ENCODE measurements at regions not wholly inside any gene's neighbourhood (a gene's known extent, or its start where the extent isn't known, plus 50 kb on each side); places are given as distances from the start of the nearest gene placed in this dataset.

DNA sequence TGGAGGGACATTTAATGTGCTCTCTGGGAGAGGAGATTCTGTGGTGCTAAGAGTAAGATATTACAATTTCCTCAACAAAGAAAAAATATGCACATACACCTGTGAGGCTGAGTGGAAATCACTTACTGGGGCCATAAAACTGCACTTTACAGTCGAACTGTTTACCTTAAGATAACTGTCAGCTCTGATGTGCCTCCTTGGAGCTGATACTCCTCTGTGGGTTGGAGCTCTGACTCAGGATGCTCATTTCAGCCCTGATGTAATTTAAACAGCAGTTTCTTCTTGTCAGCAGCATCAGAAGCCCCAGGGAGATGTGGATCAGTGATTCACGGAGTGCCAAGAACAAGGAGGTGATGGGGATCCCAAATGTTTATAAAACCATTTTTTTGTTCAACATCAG is 241.9 kb upstream of the SFRP2 start:
- Mint-ChIP-seq H3K9me3 (peaks cover 0 to 8% (median 5%) of the 10 kb centered on the region in 7 donors), H3K4me1 (no peaks in the 10 kb centered on the region), H3K4me3 (no peak overlapping the region), H3K27me3 (ENCODE audit: low read depth in 3 of 3) (peaks cover 3 to 8% (median 6%) of the 10 kb centered on the region in 3 donors), H3K36me3 (no peaks in the 10 kb centered on the region), H3K27ac (no peak overlapping the region)
- Histone ChIP-seq H3K4me1 (ENCODE audit: control insufficient read depth in 1 of 2, insufficient read depth in 2 of 2, low read length in 2 of 2) (no peaks in the 10 kb centered on the region), H3K36me3 (replicated peaks in 1 of 2; ENCODE audit: control insufficient read depth in 1 of 2, insufficient read depth in 2 of 2, low read length in 2 of 2) (no peaks in the 10 kb centered on the region), H3K79me2 (ENCODE audit: insufficient read depth, low read length) (no peaks in the 10 kb centered on the region), H2AFZ (ENCODE audit: insufficient read depth, low read depth, low read length, poor library complexity, severe bottlenecking) (no peak overlapping the region), H3K27ac (ENCODE audit: low read depth in 1 of 2, low read length in 2 of 2) (no peak overlapping the region), H3K9me3 (replicated peaks in 1 of 2; ENCODE audit: control insufficient read depth in 1 of 2, insufficient read depth in 1 of 2, low read length in 2 of 2) (peaks cover 0 to 2% of the 10 kb centered on the region in 2 donors), H4K20me1 (ENCODE audit: insufficient read depth, low read length) (no peaks in the 10 kb centered on the region), H3K9ac (ENCODE audit: insufficient read depth, low read length, poor library complexity, severe bottlenecking) (no peak overlapping the region), H3K4me2 (replicated peaks; ENCODE audit: extremely low read depth, low read length, poor library complexity, severe bottlenecking) (no peak overlapping the region), H3K27me3 (ENCODE audit: control insufficient read depth in 2 of 2, insufficient read depth in 2 of 2, low read length in 2 of 2) (no peaks in the 10 kb centered on the region), H3K4me3 (replicated peaks in 1 of 3; ENCODE audit: low read depth in 2 of 3, low read length in 3 of 3) (no peak overlapping the region)
- no peak for DNase-seq
- WGBS (ENCODE audit: insufficient coverage), result 27% methylated on average over 1 of the region's 2 CpGs
- no peak for TF ChIP-seq CTCF (IDR thresholded peaks at IDR 0.05)
- intact Hi-C loops (cut with micrococcal nuclease), result no loop called here

DNA sequence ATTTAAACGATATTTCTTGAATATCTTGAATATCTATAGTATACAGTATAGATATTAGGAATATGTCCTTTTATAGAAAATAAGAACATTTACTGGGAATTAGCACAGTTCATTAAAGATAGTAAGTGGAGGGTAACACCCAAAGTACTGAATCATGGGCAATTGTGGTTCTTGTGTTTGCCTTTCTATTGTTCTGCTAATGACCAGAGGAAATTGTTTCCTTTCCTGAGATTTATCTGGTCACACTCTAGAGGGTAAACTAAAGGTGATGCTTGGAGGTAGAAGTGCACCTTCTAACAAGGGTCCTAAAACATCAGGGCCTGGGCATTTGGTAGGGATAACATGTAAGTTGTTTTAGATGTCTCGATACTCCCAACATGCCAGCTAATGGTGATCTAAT is 241.3 kb upstream of the SFRP2 start:
- intact Hi-C loops (cut with micrococcal nuclease), result no loop called here
- Histone ChIP-seq H3K4me2 (replicated peaks; ENCODE audit: extremely low read depth, low read length, poor library complexity, severe bottlenecking) (no peak overlapping the region), H3K27me3 (ENCODE audit: control insufficient read depth in 2 of 2, insufficient read depth in 2 of 2, low read length in 2 of 2) (no peaks in the 10 kb centered on the region), H3K4me3 (replicated peaks in 1 of 3; ENCODE audit: low read depth in 2 of 3, low read length in 3 of 3) (no peak overlapping the region), H3K27ac (ENCODE audit: low read depth in 1 of 2, low read length in 2 of 2) (no peak overlapping the region), H3K9me3 (replicated peaks in 1 of 2; ENCODE audit: control insufficient read depth in 1 of 2, insufficient read depth in 1 of 2, low read length in 2 of 2) (peaks cover 0 to 2% of the 10 kb centered on the region in 2 donors), H4K20me1 (ENCODE audit: insufficient read depth, low read length) (no peaks in the 10 kb centered on the region), H3K36me3 (replicated peaks in 1 of 2; ENCODE audit: control insufficient read depth in 1 of 2, insufficient read depth in 2 of 2, low read length in 2 of 2) (no peaks in the 10 kb centered on the region), H3K79me2 (ENCODE audit: insufficient read depth, low read length) (no peaks in the 10 kb centered on the region), H3K9ac (ENCODE audit: insufficient read depth, low read length, poor library complexity, severe bottlenecking) (no peak overlapping the region), H2AFZ (ENCODE audit: insufficient read depth, low read depth, low read length, poor library complexity, severe bottlenecking) (no peak overlapping the region), H3K4me1 (ENCODE audit: control insufficient read depth in 1 of 2, insufficient read depth in 2 of 2, low read length in 2 of 2) (no peaks in the 10 kb centered on the region)
- no peak for TF ChIP-seq CTCF (IDR thresholded peaks at IDR 0.05)
- no CpG with 5 or more reads among the region's 2 CpGs for WGBS (ENCODE audit: insufficient coverage)
- Mint-ChIP-seq H3K9me3 (peaks cover 0 to 8% (median 5%) of the 10 kb centered on the region in 7 donors), H3K36me3 (no peaks in the 10 kb centered on the region), H3K27ac (no peak overlapping the region), H3K4me3 (no peak overlapping the region), H3K4me1 (no peaks in the 10 kb centered on the region), H3K27me3 (ENCODE audit: low read depth in 3 of 3) (peaks cover 5 to 11% (median 6%) of the 10 kb centered on the region in 3 donors)
- no peak for DNase-seq
